MV-4-11 (cell line): ENCODE measurements at regions not wholly inside any gene's neighbourhood (a gene's known extent, or its start where the extent isn't known, plus 50 kb on each side); places are given as distances from the start of the nearest gene placed in this dataset.
A peak's percentile ranks its signal among the peaks of the same experiment; 100 is the strongest.

ENCODE experiments used
- DNase-seq: peaks from one replicate; lab custom pipeline; 2025; lab: John Stamatoyannopoulos, UW

GRCh38 chr21:20652846-20653245 lies 345.4 kb upstream of the NCAM2 start:
- no peak for DNase-seq

- no peak for DNase-seq
Observed at GRCh38 chr21:20661246-20661645, 337.0 kb upstream of the NCAM2 start.

- DNase-seq = no peak
Observed at GRCh38 chr21:20661745-20662422, 336.3 kb upstream of the NCAM2 start.

GRCh38 chr21:20662514-20662913 lies 335.7 kb upstream of the NCAM2 start:
- DNase-seq = no peak

GRCh38 chr21:20667931-20668330 lies 330.3 kb upstream of the NCAM2 start:
- no peak for DNase-seq

- DNase-seq = no peak
Observed at GRCh38 chr21:20685475-20685874, 312.7 kb upstream of the NCAM2 start.

GRCh38 chr21:20698585-20698984 lies 299.6 kb upstream of the NCAM2 start:
- DNase-seq = no peak

- no peak for DNase-seq
Observed at GRCh38 chr21:20701235-20701634, 297.0 kb upstream of the NCAM2 start.

- no peak for DNase-seq
Observed at GRCh38 chr21:20703112-20703767, 295.0 kb upstream of the NCAM2 start.

GRCh38 chr21:20720623-20721022 lies 277.6 kb upstream of the NCAM2 start:
- DNase-seq = no peak

GRCh38 chr21:20721151-20721550 lies 277.1 kb upstream of the NCAM2 start:
- DNase-seq = no peak

GRCh38 chr21:20728691-20729090 lies 269.5 kb upstream of the NCAM2 start:
- DNase-seq = no peak

- no peak for DNase-seq
Observed at GRCh38 chr21:20729376-20729775, 268.8 kb upstream of the NCAM2 start.

- DNase-seq = no peak
Observed at GRCh38 chr21:20730441-20730840, 267.8 kb upstream of the NCAM2 start.

GRCh38 chr21:20735257-20735656 lies 263.0 kb upstream of the NCAM2 start:
- no peak for DNase-seq

- DNase-seq = no peak
Observed at GRCh38 chr21:20737227-20737913, 260.8 kb upstream of the NCAM2 start.

- DNase-seq = peak; percentile 44
Observed at GRCh38 chr21:20739421-20739820, 258.8 kb upstream of the NCAM2 start.

- no peak for DNase-seq
Observed at GRCh38 chr21:20741445-20741844, 256.8 kb upstream of the NCAM2 start.

GRCh38 chr21:20760221-20760620 lies 238.0 kb upstream of the NCAM2 start:
- DNase-seq = no peak

GRCh38 chr21:20774737-20775136 lies 223.5 kb upstream of the NCAM2 start:
- DNase-seq = no peak

GRCh38 chr21:20779321-20779720 lies 218.9 kb upstream of the NCAM2 start:
- DNase-seq = no peak

- DNase-seq = no peak
Observed at GRCh38 chr21:20783611-20784010, 214.6 kb upstream of the NCAM2 start.
